NK-92 (cell line): ENCODE measurements at regions not wholly inside any gene's neighbourhood (a gene's known extent, or its start where the extent isn't known, plus 50 kb on each side); places are given as distances from the start of the nearest gene placed in this dataset.

Experiments
- DNase-seq: peaks from one replicate; lab custom pipeline; 2025; ENCODE audit not compliant: unreplicated experiment; lab: John Stamatoyannopoulos, UW

GRCh38 chr5:123755653-123756317 is 243.8 kb downstream of the CSNK1G3 start:
- no peak for DNase-seq

GRCh38 chr5:123754908-123755307 is 242.9 kb downstream of the CSNK1G3 start:
- DNase-seq, result no peak

- no peak for DNase-seq
These were observed 242.2 kb downstream of the CSNK1G3 start for GRCh38 chr5:123753937-123754891.

GRCh38 chr5:123753180-123753936 is 241.4 kb downstream of the CSNK1G3 start:
- no peak for DNase-seq

- no peak for DNase-seq
These were observed 240.7 kb downstream of the CSNK1G3 start for GRCh38 chr5:123752552-123753179.

- no peak for DNase-seq
These were observed 239.7 kb downstream of the CSNK1G3 start for GRCh38 chr5:123751670-123752069.

- DNase-seq, result no peak
These were observed 236.3 kb downstream of the CSNK1G3 start for GRCh38 chr5:123748239-123748638.

GRCh38 chr5:123746683-123747360 is 234.8 kb downstream of the CSNK1G3 start:
- no peak for DNase-seq

- no peak for DNase-seq
These were observed 232.1 kb downstream of the CSNK1G3 start for GRCh38 chr5:123743990-123744583.

- no peak for DNase-seq
These were observed 223.4 kb downstream of the CSNK1G3 start for GRCh38 chr5:123735384-123735783.

GRCh38 chr5:123732257-123732656 is 220.3 kb downstream of the CSNK1G3 start:
- DNase-seq, result no peak

- DNase-seq, result no peak
These were observed 210.5 kb downstream of the CSNK1G3 start for GRCh38 chr5:123722451-123722850.

GRCh38 chr5:123721675-123722276 is 209.8 kb downstream of the CSNK1G3 start:
- DNase-seq, result no peak

- no peak for DNase-seq
These were observed 209.0 kb downstream of the CSNK1G3 start for GRCh38 chr5:123720955-123721354.

- DNase-seq, result no peak
These were observed 208.4 kb downstream of the CSNK1G3 start for GRCh38 chr5:123720339-123720738.

- DNase-seq, result no peak
These were observed 207.0 kb downstream of the CSNK1G3 start for GRCh38 chr5:123719004-123719403.

- DNase-seq, result no peak
These were observed 206.3 kb downstream of the CSNK1G3 start for GRCh38 chr5:123718238-123718637.

- no peak for DNase-seq
These were observed 205.2 kb downstream of the CSNK1G3 start for GRCh38 chr5:123717139-123717538.

- no peak for DNase-seq
These were observed 198.1 kb downstream of the CSNK1G3 start for GRCh38 chr5:123710031-123710430.

- no peak for DNase-seq
These were observed 197.4 kb downstream of the CSNK1G3 start for GRCh38 chr5:123709422-123709821.
